Mesodermal cell (in vitro differentiated cells): ENCODE measurements at regions not wholly inside any gene's neighbourhood (a gene's known extent, or its start where the extent isn't known, plus 50 kb on each side); places are given as distances from the start of the nearest gene placed in this dataset.

Experiments
- H3K27ac ChIP-seq: 2 replicates; pipeline ENCODE4 v1.7.0; 2013; ENCODE audit warnings: mild to moderate bottlenecking, low read depth, low read length, moderate library complexity; ENCODE audit not compliant: severe bottlenecking
- H3K36me3 ChIP-seq: 2 replicates; pipeline ENCODE4 v1.7.1; 2013; ENCODE audit warnings: mild to moderate bottlenecking, low read length, moderate library complexity; ENCODE audit not compliant: control insufficient read depth, insufficient read depth
- H3K4me1 ChIP-seq: one replicate; pipeline ENCODE4 v1.7.1; 2013; ENCODE audit warnings: mild to moderate bottlenecking, low read length; ENCODE audit not compliant: insufficient read depth, control insufficient read depth, poor library complexity, severe bottlenecking
- H3K4me3 ChIP-seq: 2 replicates; pipeline ENCODE4 v1.7.0; 2013; ENCODE audit warnings: low read length, control low read depth, mild to moderate bottlenecking; ENCODE audit not compliant: insufficient read depth, poor library complexity, severe bottlenecking; ENCODE audit errors: extremely low read depth
- H3K9me3 ChIP-seq: 2 replicates; pipeline ENCODE4 v1.7.1; 2013; ENCODE audit warnings: mild to moderate bottlenecking, low read length, moderate library complexity; ENCODE audit not compliant: control insufficient read depth
- WGBS, 2 experiments: methylation state at CpG; one replicate each; pipeline ENCODE4 v1.1.5; 2013; ENCODE audit warnings: missing lambda C conversion rate in 2 of 2; ENCODE audit not compliant: insufficient coverage in 2 of 2; 5-methylcytosine and 5-hydroxymethylcytosine counted together

DNA sequence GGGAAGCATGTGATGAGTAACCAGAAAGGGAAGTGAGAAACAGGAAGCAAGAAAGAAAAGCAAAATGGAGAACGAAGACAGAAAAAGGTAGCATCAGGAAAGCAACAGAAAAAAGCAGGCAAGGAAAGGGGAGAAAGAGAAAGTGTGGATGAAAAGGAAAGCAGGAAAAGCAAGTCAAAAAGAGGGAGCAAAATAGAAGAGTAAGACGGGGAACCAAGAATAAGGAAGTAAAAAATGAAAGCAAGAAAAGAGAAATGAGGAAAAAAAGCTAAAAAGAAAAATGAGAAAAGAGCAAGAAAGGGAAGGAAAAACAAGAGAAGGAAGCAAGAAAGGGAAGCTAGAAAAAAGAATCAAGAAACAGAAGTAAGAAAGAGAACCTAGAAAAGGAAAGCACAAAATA lies 242.3 kb upstream of the NCKAP5 start:
- Histone ChIP-seq H3K36me3 (no peaks in the 10 kb centered on the region), H3K4me1 (peaks cover 31% of the 10 kb centered on the region), H3K27ac (no peak overlapping the region), H3K4me3 (no peak overlapping the region), H3K9me3 (no peaks in the 10 kb centered on the region)
- 68 to 78% methylated on average over 2 of the region's 2 CpGs for WGBS, 2 experiments

DNA sequence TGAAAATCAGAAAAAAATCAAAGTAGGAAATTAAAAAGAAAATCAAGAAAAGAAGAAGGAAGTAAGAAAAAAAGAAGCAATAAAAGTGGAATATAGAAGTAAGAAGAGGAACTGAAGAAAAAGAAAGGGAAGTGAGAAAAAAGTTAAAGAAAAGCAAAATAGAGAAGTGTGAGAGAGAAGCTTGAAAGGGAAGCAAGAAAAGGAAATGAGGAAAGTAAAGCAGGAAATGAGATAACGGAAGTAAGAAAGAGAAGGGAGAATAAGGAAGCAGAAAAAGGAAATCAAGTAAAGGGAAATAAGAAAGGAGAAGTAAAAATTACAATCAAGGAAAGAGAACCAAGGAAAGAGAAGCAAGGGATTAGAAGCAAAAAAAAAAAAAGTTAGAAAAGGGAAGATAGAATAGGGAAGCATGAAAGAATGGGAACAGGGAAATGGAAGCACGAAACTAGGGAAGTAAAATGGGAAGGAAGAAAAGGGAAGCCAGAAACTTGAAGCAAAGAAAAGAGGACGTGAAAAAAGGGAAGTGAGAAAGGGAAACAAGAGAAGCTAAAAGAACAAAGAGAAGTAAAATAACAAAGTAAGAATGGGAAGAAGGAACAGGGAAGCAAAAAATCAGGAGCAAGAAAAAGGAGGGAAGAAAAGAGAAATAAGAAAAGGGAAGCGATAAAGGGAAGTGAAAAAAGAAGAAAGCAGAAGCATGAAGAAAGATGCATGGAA lies 243.3 kb upstream of the NCKAP5 start:
- H3K4me1 ChIP-seq = peaks cover 34% of the 10 kb centered on the region
- no peak overlapping the region for H3K27ac ChIP-seq
- H3K9me3 ChIP-seq = no peaks in the 10 kb centered on the region
- WGBS, 2 experiments = 73 to 88% methylated on average over 4 of the region's 4 CpGs
- H3K4me3 ChIP-seq = no peak overlapping the region
- H3K36me3 ChIP-seq = no peaks in the 10 kb centered on the region

DNA sequence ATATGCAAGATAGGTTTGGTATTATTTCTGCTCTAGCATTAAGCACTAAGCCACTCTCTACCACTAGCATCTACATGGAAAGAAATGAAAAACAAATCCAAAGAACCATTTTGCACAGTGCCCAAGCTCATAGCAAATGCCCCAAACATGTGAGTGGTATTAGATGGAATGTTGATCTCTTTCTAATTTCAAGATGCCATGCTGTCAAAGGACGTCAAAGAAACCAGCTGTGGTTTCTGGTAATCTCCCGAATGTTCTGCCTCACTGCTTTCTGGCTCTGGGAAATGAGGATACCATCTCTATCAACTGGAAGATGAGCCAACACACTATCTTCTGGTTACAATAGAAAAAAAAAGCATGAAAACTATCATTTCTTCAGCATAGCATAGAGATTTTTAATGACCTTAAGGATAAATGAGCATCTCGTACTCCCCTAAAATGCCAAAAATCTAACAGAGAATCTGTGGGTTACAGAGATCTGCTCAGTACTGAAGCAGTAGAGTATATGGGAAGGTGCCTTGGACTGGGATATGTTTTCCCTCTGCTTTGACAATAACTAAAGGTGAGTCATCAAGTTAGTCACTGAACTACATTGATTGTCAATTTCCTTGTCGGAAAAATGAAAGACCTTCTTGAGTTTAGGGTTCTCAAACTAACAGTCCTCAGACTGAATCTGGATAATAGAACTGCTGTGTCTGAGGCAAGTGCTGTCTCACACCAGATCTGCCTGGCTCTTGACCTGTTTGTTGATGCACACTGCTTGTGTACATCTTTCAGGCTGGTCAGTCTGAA lies 244.8 kb upstream of the NCKAP5 start:
- WGBS, 2 experiments = 90 to 100% methylated on average over 2 of the region's 4 CpGs
- Histone ChIP-seq H3K4me3 (no peak overlapping the region), H3K4me1 (peaks cover 30% of the 10 kb centered on the region), H3K27ac (peak overlapping the region; percentile 45), H3K36me3 (no peaks in the 10 kb centered on the region), H3K9me3 (no peaks in the 10 kb centered on the region)

DNA sequence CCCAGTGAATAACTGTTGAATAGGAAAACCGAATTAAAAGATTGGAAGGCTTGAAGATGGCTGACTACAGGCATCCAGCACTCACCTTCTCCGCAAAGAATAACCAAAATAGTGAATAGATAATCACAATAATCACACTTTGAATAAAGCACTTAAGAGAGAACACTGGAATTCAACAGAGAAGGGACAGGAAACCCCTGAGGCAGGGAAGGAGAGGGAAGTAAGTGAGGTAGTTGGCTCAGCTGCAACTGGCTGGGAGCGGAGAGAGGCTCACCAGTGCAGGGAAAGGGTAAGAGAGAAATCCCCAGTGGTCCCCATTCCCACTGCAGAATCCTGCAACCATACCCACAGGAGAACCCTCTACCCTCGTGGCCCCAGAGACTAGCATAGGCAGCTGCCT lies 246.6 kb upstream of the NCKAP5 start:
- 67 to 100% methylated on average over 1 of the region's 4 CpGs for WGBS, 2 experiments
- no peaks in the 10 kb centered on the region for H3K36me3 ChIP-seq
- H3K9me3 ChIP-seq = no peaks in the 10 kb centered on the region
- H3K27ac ChIP-seq = no peak overlapping the region
- H3K4me3 ChIP-seq = no peak overlapping the region
- H3K4me1 ChIP-seq = peaks cover 33% of the 10 kb centered on the region

DNA sequence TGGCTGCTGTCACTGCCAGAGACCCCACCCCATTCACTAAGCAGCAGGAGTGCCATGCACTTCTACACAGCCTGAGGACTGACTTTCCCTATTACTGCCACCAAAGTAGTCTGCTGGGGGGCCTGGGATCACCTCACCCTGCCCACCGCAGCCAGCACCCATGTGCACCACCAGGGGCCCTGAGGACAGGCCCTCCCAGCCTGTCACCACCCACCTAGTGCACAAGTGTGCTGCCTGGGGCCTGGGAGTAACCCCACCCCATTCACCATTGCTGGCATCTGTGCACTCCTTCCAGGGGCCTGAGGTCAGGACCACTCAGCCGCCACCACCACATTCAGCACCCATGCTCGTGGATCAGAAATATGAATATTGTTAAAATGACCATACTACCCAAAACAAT lies 247.8 kb upstream of the NCKAP5 start:
- WGBS, 2 experiments = 86 to 88% methylated on average over 1 of the region's 3 CpGs
- Histone ChIP-seq H3K27ac (no peak overlapping the region), H3K9me3 (no peaks in the 10 kb centered on the region), H3K36me3 (no peaks in the 10 kb centered on the region), H3K4me3 (no peak overlapping the region), H3K4me1 (peaks cover 33% of the 10 kb centered on the region)

DNA sequence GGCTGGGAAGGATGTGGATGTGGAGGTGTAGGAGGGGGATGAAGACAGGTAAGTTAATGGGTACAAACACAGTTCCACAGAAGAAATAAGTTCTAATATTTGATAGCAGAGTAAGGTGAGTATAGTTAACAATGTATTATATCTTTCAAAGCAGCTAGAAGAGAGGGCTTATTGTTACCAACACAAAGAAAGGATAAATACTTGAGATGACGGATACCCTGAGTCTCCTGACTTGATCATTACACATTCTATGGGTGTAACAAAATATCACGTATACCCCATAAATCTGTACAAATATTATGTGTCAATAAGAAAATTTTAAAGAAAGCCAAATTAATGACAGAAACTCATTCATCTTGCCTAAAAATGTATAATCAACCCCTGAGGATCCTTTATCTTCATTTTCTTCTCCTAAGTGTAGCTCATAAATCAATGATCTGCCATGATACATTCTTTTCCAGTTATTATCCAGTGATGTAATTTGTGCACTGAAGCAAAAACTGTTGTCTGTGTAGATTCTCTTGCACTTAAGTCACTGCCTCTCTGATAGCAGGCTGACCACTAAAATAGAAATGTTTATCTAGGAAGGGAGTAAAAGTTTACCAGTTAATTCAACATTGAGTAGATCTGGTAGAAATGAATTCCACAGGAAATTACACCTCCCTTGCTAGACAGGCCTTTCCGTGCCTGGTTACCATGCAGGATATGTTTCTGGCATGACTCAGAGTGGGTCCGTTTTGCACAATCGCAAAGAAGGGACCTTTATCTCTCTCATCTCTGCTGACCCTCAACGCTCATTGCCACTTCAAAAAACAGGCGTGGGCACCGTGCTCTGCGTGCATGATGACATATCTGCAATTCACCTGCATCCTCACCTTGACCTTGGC lies 249.7 kb upstream of the NCKAP5 start:
- Histone ChIP-seq H3K27ac (peak overlapping the region; percentile 81), H3K36me3 (no peaks in the 10 kb centered on the region), H3K9me3 (no peaks in the 10 kb centered on the region), H3K4me3 (no peak overlapping the region), H3K4me1 (peaks cover 27% of the 10 kb centered on the region)
- 51 to 83% methylated on average over 2 to 6 of the region's 9 CpGs for WGBS, 2 experiments

DNA sequence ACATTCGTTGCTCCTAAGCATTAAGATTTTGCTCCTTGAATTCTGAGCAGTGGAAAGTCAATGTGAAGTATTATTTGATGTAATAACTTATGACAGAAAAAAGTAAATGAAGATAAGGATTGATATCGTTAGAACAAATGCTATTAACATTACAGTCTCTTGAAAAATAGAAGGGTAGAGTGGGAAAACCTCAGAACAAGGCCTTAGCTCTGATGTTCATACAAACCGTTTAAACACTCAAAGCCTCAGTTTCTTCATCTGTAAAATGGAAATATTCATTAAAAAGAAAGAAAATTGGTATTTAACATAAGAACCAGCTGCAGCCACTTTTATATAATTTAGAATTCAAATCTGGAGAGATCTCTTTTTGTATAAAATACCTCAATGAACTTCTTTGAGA lies 250.4 kb upstream of the NCKAP5 start:
- 80 to 100% methylated on average over 1 of the region's 3 CpGs for WGBS, 2 experiments
- Histone ChIP-seq H3K27ac (peak overlapping the region; percentile 81), H3K4me3 (no peak overlapping the region), H3K4me1 (peaks cover 20% of the 10 kb centered on the region), H3K9me3 (no peaks in the 10 kb centered on the region), H3K36me3 (no peaks in the 10 kb centered on the region)

DNA sequence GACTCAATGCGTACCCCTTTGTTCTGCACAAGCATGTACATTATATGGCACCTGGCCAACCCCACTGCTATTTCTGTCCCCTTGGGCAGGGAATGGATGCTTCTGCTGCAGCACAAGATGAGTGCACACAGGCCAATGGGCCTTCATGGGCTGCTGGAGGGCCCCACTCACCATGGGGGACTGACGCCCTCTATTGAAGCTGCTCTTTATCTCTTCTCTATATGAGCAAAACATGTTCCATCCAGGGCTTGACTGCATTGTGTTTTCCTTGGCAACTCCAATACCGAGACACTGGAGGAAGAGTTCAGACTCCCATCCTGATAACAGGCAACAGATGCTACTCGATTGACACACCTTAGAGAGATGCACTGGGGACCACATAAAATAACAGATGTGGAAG lies 251.6 kb upstream of the NCKAP5 start:
- Histone ChIP-seq H3K36me3 (no peaks in the 10 kb centered on the region), H3K4me1 (peaks cover 11% of the 10 kb centered on the region), H3K27ac (no peak overlapping the region), H3K4me3 (no peak overlapping the region), H3K9me3 (no peaks in the 10 kb centered on the region)
- 88 to 90% methylated on average over 2 to 3 of the region's 4 CpGs for WGBS, 2 experiments

DNA sequence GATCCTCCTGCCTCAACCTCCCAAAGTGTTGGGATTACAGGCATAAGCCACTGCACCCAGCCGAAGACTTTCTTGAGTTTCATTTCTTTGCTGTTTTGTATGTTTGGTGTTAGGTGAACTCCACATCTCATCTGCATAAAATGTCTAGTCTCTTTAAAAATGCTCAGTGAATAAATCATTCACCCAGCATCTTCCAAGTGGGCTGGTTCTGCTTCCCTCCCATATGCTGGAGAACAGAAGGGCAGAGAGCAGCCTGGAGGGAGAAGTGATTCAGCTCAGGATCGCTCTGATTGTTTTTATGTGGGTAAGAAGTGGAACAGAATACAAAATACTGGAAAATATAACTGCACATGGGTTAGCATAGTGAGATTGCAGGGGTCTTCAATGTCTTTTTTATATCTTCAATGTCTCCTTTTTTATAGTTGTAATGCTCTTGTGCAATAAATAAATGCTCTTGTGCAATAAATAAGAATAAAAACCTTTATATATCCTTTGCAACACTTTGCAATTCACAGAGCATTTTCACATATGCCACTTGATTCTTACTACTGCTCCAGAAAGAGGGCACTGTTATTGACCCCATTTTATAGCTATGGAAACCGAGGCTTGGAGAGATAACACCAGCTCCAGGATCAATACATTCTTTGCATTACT lies 253.0 kb upstream of the NCKAP5 start:
- no peak overlapping the region for H3K27ac ChIP-seq
- H3K9me3 ChIP-seq = no peaks in the 10 kb centered on the region
- no peaks in the 10 kb centered on the region for H3K36me3 ChIP-seq
- peaks cover 4% of the 10 kb centered on the region for H3K4me1 ChIP-seq
- no peak overlapping the region for H3K4me3 ChIP-seq
- WGBS, 2 experiments = 100% methylated on average over 1 of the region's 3 CpGs; no CpG with 5 or more reads in 1 of the 2 experiments

DNA sequence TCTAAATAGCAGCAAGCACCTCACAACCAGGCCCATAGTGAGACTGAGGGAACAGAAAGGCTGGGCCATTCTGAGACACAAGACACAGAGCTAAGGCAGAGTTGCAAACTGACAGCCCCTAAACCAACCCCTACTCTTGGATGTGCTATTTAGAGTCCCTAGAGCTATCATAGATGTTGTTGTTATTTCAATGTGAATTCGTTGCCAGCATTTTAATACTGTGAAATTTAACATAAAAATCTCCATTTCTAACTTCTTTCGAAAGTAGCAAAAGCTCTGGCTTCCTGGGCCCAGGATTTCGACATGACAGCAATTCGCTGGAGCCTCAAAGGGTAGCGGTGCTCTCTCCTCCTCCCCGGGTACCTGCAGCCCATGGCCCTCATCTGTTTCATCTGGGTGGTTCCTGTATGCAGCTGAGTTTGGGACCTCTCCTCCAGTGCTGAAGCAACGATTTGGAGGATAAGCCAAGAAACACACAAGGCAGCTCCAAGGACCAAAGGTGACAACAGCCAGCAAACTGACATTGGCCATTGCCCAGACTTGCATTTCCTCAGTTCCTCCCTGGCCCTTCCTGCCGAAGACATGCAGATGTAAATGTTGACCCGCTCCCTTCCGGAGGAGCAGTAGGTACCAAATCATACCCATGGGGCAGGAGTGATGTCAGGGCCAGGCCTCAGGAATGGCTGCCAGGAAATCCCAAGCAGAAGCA lies 254.4 kb upstream of the NCKAP5 start:
- peaks cover 4% of the 10 kb centered on the region for H3K4me1 ChIP-seq
- WGBS, 2 experiments = 81 to 87% methylated on average over 7 of the region's 10 CpGs
- no peaks in the 10 kb centered on the region for H3K9me3 ChIP-seq

More for the DNA sequence above, 254.4 kb upstream of the NCKAP5 start:
- Histone ChIP-seq H3K27ac (no peak overlapping the region), H3K36me3 (no peaks in the 10 kb centered on the region), H3K4me3 (no peak overlapping the region)
